ENCODE measurements at regions not wholly inside any gene's neighbourhood (a gene's known extent, or its start where the extent isn't known, plus 50 kb on each side); places are given as distances from the start of the nearest gene placed in this dataset.

DNA sequence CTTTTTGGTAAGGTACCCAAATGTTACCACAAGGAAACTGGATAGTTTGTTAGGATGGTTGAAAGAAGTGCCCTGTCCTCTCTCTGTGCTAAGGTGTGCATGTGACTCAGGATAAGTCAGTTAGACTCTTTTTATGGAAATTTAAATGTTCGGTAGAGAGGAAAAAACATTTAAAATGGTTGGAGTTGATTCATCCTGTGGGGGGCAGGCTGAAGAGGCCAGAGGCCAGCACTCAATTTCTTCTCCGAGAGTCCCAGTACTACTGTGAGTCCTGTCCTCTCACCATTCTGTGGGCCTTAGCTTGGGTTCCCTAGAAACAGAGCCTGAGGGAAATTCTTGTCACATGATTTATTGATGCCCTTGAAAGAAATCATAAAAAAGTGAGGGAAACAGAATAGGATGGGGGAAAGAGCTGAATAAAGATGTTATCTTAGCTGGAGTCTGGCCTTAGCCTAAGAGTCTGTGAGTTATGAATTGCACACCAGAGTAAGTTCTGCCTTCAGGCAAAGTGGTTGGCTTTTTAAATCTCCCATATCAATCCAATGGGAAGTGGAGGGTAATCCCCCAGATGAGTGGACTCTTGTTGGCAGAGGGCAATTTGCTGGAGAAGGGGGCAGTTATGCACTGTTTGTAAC lies 106.5 kb upstream of the GALNT15 start:
- H3K9me3 ChIP-seq, result no peaks in the 10 kb centered on the region
- intact Hi-C loops (cut with DNase I), result no loop called here
- H3K27ac ChIP-seq, result no peak overlapping the region
- ATAC-seq, result no peak
- peaks cover 24% of the 10 kb centered on the region for H3K4me1 ChIP-seq
- no peak overlapping the region for H3K4me3 ChIP-seq
- DNase-seq, result no peak
- H3K27me3 ChIP-seq (ENCODE audit: low read depth), result no peaks in the 10 kb centered on the region
- TF ChIP-seq, protein P1, sequence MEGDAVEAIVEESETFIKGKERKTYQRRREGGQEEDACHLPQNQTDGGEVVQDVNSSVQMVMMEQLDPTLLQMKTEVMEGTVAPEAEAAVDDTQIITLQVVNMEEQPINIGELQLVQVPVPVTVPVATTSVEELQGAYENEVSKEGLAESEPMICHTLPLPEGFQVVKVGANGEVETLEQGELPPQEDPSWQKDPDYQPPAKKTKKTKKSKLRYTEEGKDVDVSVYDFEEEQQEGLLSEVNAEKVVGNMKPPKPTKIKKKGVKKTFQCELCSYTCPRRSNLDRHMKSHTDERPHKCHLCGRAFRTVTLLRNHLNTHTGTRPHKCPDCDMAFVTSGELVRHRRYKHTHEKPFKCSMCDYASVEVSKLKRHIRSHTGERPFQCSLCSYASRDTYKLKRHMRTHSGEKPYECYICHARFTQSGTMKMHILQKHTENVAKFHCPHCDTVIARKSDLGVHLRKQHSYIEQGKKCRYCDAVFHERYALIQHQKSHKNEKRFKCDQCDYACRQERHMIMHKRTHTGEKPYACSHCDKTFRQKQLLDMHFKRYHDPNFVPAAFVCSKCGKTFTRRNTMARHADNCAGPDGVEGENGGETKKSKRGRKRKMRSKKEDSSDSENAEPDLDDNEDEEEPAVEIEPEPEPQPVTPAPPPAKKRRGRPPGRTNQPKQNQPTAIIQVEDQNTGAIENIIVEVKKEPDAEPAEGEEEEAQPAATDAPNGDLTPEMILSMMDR (IDR thresholded peaks at IDR 0.05), result no peak
- H3K36me3 ChIP-seq, result no peaks in the 10 kb centered on the region

DNA sequence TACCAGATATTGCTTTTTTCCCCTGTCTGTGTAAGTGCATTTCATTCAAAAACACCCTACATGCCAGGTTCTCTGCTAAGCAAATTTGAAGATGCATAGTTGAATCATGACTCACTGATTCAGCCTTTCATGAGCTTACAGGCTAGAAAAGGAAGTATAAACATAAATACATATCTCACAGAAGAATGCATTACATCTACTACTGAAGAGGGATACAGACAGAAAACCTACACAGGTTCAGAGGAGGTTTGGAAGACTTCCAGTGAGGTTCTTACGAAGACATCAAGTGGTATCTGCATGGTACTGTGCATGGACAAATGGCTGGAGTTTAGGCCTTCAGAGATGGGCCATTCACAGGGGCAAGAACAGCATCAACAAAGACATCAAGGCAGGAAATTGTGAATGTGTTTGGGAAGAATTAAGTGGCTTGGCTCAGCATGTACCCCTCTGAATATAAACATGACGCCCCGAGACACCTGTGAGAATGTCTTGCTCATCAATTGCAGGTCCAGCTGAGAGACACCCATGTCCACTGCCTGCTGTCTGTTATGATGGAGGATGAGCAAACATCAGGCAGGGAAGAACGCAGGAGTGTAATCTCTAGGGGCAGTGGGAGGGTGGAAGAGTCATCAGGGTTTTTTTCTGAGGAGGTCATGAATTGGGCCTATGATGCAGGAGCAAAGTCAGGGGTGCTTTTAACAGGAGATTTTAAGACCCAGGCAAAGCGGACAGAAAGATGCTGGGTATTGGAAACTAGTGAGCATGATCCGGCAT lies 105.1 kb upstream of the GALNT15 start:
- Histone ChIP-seq H3K4me1 (peaks cover 22% of the 10 kb centered on the region), H3K27me3 (ENCODE audit: low read depth) (no peaks in the 10 kb centered on the region), H3K27ac (no peak overlapping the region), H3K36me3 (no peaks in the 10 kb centered on the region), H3K9me3 (no peaks in the 10 kb centered on the region), H3K4me3 (no peak overlapping the region)
- TF ChIP-seq, protein P1 (IDR thresholded peaks at IDR 0.05), result no peak
- ATAC-seq (peak; percentile 45 to 83), DNase-seq (no peak)
- intact Hi-C loops (cut with DNase I), result no loop called here

DNA sequence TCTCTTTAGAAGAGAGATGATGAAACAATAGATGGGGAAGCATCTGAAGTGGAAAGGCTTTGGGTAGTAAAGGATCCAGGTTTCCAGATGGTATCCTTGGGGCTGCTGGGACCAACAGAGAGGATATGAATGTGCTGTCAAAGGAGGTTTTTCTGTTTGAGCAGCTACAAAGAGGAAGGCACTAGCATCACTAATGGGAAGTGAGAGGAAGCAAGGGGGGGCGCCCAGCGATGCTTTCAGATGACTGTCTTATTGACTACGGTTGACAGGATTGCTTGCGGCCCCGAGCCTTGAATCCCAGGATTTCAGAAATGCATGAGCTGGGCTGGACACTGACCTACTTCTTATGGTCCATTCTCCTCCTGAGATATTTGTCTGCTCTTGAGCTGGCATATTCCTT lies 103.8 kb upstream of the GALNT15 start:
- Histone ChIP-seq H3K4me3 (no peak overlapping the region), H3K36me3 (no peaks in the 10 kb centered on the region), H3K27me3 (ENCODE audit: low read depth) (no peaks in the 10 kb centered on the region), H3K4me1 (peaks cover 13% of the 10 kb centered on the region), H3K9me3 (no peaks in the 10 kb centered on the region), H3K27ac (no peak overlapping the region)
- DNase-seq (no peak), ATAC-seq (no peak)
- TF ChIP-seq, protein P1 (IDR thresholded peaks at IDR 0.05), result no peak
- intact Hi-C loops (cut with DNase I), result no loop called here

DNA sequence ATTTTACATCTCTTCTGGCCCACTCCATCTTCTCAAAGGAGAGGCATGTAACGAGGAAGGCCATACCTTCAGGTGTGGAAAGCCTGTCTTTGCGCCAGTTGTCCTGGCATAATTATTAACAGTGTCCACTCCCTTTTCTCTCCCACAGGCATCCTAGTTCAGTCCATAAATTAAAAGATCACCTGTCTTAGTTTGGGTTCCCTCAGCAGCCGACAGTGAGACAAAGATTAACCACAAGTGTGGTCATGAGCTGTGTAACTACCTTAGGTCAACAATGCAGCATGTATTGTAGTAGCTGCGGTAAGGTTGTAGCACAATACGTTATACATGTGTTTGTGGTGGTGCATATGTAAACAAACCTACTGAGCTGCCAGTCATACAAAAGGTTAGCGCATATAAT lies 103.3 kb upstream of the GALNT15 start:
- intact Hi-C loops (cut with DNase I), result no loop called here
- ATAC-seq, result no peak
- no peaks in the 10 kb centered on the region for H3K27me3 ChIP-seq (ENCODE audit: low read depth)
- no peaks in the 10 kb centered on the region for H3K9me3 ChIP-seq
- peaks cover 13% of the 10 kb centered on the region for H3K4me1 ChIP-seq
- no peak overlapping the region for H3K27ac ChIP-seq
- no peak for DNase-seq
- no peaks in the 10 kb centered on the region for H3K36me3 ChIP-seq
- TF ChIP-seq, protein P1 (IDR thresholded peaks at IDR 0.05), result no peak
- H3K4me3 ChIP-seq, result no peak overlapping the region

DNA sequence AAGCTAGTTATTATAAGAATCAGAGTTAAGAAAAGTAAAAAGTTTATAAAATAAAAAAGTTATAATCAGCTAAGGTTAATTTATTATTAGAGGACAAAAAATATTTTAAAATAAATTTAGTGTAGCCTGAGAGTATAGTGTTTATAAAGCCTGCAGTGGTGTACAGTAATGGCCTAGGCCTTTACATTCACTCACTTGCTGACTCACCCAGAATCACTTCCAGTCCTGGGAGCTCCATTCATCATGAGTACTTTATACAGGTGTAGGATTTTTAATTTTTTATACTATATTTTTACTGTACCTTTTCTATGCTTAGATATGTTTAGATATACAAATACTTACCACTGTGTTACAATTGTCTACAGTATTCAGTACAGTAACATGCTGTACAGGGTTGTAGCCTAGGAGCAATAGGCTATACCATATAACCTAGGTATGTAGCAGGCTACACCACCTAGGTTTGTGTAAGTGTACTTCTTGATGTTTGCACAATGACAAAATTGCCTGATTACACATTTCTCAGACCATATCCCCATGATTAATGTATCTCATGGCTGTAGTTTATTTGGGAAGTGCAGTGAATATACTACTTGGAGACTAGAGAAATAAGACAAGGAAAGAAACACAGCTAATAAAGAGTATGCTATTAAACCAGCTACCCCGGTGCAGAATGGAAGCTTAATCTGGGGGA lies 101.9 kb upstream of the GALNT15 start:
- ATAC-seq (no peak), DNase-seq (no peak)
- Histone ChIP-seq H3K4me3 (no peak overlapping the region), H3K9me3 (no peaks in the 10 kb centered on the region), H3K27ac (no peak overlapping the region), H3K27me3 (ENCODE audit: low read depth) (no peaks in the 10 kb centered on the region), H3K4me1 (peaks cover 13% of the 10 kb centered on the region), H3K36me3 (no peaks in the 10 kb centered on the region)
- TF ChIP-seq, protein P1 (IDR thresholded peaks at IDR 0.05), result no peak
- intact Hi-C loops (cut with DNase I), result no loop called here

Measured in lower lobe of right lung (tissue), 2 donors.